ENCODE measurements at regions not wholly inside any gene's neighbourhood (a gene's known extent, or its start where the extent isn't known, plus 50 kb on each side); places are given as distances from the start of the nearest gene placed in this dataset.

DNA sequence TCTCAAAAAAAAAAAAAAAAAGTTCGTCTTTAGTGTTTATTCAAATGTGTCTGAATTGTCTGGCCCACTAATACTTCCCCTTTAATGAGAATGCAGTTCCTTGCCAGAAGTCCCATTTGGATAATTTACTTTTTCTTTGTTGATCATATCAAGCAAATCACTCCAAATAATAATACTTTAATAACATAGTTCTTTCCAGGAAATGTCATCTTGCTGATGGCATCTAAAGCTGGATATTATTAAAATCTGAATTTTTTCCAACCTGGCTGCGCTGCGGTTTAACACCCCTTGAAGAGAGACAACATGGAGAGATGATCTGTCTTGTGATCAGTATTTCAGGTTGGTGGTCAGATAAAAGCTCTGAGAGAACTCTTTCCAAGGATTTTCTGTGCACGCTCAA, 111.2 kb upstream of the CNKSR3 start:
- no peak for DNase-seq (ENCODE audit: low spot score)
- no peaks in the 10 kb centered on the region for H3K9me3 ChIP-seq (ENCODE audit: control insufficient read depth in 4 of 4, low read length in 3 of 4)
- no peak overlapping the region for H3K9ac ChIP-seq (ENCODE audit: low read depth in 1 of 2, low read length in 2 of 2)
- no peaks in the 10 kb centered on the region for H3K27me3 ChIP-seq (ENCODE audit: control insufficient read depth in 4 of 4, insufficient read depth in 4 of 4, low read length in 3 of 4)
- H3K4me1 ChIP-seq (ENCODE audit: control insufficient read depth in 4 of 4, insufficient read depth in 4 of 4, low read length in 3 of 4), result peaks cover 0 to 2% (median 0%) of the 10 kb centered on the region in 4 donors
- no peak overlapping the region for H3K4me3 ChIP-seq (ENCODE audit: low read depth in 1 of 3, low read length in 3 of 3)
- no peak overlapping the region for H3K27ac ChIP-seq (ENCODE audit: low read depth in 1 of 2, low read length in 2 of 2)
- H3K36me3 ChIP-seq (ENCODE audit: control insufficient read depth in 4 of 4, insufficient read depth in 3 of 4, low read depth in 1 of 4, low read length in 3 of 4), result no peaks in the 10 kb centered on the region
- WGBS, result 90% methylated on average over 4 of the region's 4 CpGs
- TF ChIP-seq, protein P1, sequence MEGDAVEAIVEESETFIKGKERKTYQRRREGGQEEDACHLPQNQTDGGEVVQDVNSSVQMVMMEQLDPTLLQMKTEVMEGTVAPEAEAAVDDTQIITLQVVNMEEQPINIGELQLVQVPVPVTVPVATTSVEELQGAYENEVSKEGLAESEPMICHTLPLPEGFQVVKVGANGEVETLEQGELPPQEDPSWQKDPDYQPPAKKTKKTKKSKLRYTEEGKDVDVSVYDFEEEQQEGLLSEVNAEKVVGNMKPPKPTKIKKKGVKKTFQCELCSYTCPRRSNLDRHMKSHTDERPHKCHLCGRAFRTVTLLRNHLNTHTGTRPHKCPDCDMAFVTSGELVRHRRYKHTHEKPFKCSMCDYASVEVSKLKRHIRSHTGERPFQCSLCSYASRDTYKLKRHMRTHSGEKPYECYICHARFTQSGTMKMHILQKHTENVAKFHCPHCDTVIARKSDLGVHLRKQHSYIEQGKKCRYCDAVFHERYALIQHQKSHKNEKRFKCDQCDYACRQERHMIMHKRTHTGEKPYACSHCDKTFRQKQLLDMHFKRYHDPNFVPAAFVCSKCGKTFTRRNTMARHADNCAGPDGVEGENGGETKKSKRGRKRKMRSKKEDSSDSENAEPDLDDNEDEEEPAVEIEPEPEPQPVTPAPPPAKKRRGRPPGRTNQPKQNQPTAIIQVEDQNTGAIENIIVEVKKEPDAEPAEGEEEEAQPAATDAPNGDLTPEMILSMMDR (IDR thresholded peaks at IDR 0.05; ENCODE audit: low read depth, low read length, missing input control), result no peak
- TF ChIP-seq JUND (IDR thresholded peaks at IDR 0.05), result no peak
- no peak for TF ChIP-seq RAD21 (IDR thresholded peaks at IDR 0.05)
- TF ChIP-seq TAF1 (conservative IDR thresholded peaks at IDR 0.05), result no peak
- no peak for TF ChIP-seq EGR1 (IDR thresholded peaks at IDR 0.05; ENCODE audit: low read depth in 2 of 2)
- no peak for TF ChIP-seq FOXA1 (IDR thresholded peaks at IDR 0.05)
- TF ChIP-seq NR2F2 (IDR thresholded peaks at IDR 0.05), result no peak
- no peak for TF ChIP-seq FOXA2 (IDR thresholded peaks at IDR 0.05)
- no peak for TF ChIP-seq YY1 (IDR thresholded peaks at IDR 0.05)
- no peak for TF ChIP-seq RXRA (IDR thresholded peaks at IDR 0.05)
- no peak for TF ChIP-seq HNF4A (conservative IDR thresholded peaks at IDR 0.05)
- TF ChIP-seq HNF4G (IDR thresholded peaks at IDR 0.05), result no peak
- TF ChIP-seq, protein P2, sequence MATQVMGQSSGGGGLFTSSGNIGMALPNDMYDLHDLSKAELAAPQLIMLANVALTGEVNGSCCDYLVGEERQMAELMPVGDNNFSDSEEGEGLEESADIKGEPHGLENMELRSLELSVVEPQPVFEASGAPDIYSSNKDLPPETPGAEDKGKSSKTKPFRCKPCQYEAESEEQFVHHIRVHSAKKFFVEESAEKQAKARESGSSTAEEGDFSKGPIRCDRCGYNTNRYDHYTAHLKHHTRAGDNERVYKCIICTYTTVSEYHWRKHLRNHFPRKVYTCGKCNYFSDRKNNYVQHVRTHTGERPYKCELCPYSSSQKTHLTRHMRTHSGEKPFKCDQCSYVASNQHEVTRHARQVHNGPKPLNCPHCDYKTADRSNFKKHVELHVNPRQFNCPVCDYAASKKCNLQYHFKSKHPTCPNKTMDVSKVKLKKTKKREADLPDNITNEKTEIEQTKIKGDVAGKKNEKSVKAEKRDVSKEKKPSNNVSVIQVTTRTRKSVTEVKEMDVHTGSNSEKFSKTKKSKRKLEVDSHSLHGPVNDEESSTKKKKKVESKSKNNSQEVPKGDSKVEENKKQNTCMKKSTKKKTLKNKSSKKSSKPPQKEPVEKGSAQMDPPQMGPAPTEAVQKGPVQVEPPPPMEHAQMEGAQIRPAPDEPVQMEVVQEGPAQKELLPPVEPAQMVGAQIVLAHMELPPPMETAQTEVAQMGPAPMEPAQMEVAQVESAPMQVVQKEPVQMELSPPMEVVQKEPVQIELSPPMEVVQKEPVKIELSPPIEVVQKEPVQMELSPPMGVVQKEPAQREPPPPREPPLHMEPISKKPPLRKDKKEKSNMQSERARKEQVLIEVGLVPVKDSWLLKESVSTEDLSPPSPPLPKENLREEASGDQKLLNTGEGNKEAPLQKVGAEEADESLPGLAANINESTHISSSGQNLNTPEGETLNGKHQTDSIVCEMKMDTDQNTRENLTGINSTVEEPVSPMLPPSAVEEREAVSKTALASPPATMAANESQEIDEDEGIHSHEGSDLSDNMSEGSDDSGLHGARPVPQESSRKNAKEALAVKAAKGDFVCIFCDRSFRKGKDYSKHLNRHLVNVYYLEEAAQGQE (IDR thresholded peaks at IDR 0.05), result no peak
- TF ChIP-seq, protein P3, sequence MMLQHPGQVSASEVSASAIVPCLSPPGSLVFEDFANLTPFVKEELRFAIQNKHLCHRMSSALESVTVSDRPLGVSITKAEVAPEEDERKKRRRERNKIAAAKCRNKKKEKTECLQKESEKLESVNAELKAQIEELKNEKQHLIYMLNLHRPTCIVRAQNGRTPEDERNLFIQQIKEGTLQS (IDR thresholded peaks at IDR 0.05), result no peak
- TF ChIP-seq GABPA (IDR thresholded peaks at IDR 0.05 in 1 of 2, conservative IDR thresholded peaks at IDR 0.05 in 1 of 2), result no peak
- TF ChIP-seq SP1 (IDR thresholded peaks at IDR 0.05), result no peak
- TF ChIP-seq, protein P4, sequence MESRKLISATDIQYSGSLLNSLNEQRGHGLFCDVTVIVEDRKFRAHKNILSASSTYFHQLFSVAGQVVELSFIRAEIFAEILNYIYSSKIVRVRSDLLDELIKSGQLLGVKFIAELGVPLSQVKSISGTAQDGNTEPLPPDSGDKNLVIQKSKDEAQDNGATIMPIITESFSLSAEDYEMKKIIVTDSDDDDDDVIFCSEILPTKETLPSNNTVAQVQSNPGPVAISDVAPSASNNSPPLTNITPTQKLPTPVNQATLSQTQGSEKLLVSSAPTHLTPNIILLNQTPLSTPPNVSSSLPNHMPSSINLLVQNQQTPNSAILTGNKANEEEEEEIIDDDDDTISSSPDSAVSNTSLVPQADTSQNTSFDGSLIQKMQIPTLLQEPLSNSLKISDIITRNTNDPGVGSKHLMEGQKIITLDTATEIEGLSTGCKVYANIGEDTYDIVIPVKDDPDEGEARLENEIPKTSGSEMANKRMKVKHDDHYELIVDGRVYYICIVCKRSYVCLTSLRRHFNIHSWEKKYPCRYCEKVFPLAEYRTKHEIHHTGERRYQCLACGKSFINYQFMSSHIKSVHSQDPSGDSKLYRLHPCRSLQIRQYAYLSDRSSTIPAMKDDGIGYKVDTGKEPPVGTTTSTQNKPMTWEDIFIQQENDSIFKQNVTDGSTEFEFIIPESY (IDR thresholded peaks at IDR 0.05), result no peak
- TF ChIP-seq, protein P5, sequence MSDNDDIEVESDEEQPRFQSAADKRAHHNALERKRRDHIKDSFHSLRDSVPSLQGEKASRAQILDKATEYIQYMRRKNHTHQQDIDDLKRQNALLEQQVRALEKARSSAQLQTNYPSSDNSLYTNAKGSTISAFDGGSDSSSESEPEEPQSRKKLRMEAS (IDR thresholded peaks at IDR 0.05), result no peak
